ENCODE measurements at regions not wholly inside any gene's neighbourhood (a gene's known extent, or its start where the extent isn't known, plus 50 kb on each side); places are given as distances from the start of the nearest gene placed in this dataset.

DNA sequence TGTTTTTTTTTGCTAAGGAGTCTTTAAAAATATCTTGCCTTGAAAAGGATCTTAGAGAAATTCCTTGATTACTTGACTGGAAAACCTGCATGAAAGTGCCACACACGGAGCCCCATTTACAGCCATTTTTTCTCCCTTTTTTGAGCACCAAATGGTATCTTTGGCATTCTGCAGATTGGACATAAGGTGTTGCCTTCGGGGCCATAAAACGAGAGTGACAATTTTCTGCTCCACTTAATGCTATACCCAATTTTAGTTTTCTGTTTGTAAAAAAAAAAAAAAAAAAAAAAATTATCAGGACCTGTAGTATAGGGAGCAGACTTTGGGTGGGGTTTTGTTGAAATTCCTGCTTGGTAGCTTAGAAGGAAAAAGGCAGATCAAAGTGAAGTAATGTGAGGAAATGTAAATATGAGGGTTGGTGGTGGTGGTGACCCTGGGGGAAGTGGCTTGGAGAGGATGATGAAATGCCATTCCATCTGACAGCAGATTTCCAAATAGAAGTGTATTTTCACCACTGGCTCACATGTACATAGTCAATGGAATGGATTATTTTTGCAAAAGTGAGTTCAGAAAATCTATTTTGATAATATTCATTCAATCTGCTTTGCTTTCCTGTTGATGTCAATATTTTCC is 212.1 kb upstream of the SOX4 start:
- Histone ChIP-seq H3K4me2 (ENCODE audit: low read length) (no peak overlapping the region), H2AFZ (ENCODE audit: low read depth, low read length) (no peak overlapping the region), H3K9me3 (ENCODE audit: insufficient read depth, low read depth, low read length) (no peaks in the 10 kb centered on the region), H3K79me2 (ENCODE audit: insufficient read depth, low read length) (no peaks in the 10 kb centered on the region), H3K27me3 (ENCODE audit: insufficient read depth, low read length) (no peaks in the 10 kb centered on the region), H3K4me1 (ENCODE audit: insufficient read depth, low read length) (no peaks in the 10 kb centered on the region), H3K9ac (ENCODE audit: low read length) (no peak overlapping the region), H3K4me3 (ENCODE audit: insufficient read depth, low read depth, low read length) (no peak overlapping the region), H3K27ac (ENCODE audit: low read depth, low read length) (no peak overlapping the region), H3K36me3 (ENCODE audit: insufficient read depth, low read length) (no peaks in the 10 kb centered on the region), H4K20me1 (ENCODE audit: insufficient read depth, low read length) (no peaks in the 10 kb centered on the region)
- no peaks in the 10 kb centered on the region for H3K27me3 Mint-ChIP-seq (ENCODE audit: low read depth, unreplicated experiment)
- FAIRE-seq (no peak), DNase-seq (ENCODE audit: low read depth) (no peak)
- peaks cover 1% of the 10 kb centered on the region for H3K9me3 Mint-ChIP-seq (ENCODE audit: unreplicated experiment)
- H3K4me3 Mint-ChIP-seq (ENCODE audit: unreplicated experiment), result no peak overlapping the region
- H3K4me1 Mint-ChIP-seq (ENCODE audit: low read depth, unreplicated experiment), result peaks cover 5% of the 10 kb centered on the region
- H3K27ac Mint-ChIP-seq (ENCODE audit: unreplicated experiment), result peak overlapping the region; percentile 94
- no peaks in the 10 kb centered on the region for H3K36me3 Mint-ChIP-seq (ENCODE audit: low read depth, unreplicated experiment)
- TF ChIP-seq, protein P1, sequence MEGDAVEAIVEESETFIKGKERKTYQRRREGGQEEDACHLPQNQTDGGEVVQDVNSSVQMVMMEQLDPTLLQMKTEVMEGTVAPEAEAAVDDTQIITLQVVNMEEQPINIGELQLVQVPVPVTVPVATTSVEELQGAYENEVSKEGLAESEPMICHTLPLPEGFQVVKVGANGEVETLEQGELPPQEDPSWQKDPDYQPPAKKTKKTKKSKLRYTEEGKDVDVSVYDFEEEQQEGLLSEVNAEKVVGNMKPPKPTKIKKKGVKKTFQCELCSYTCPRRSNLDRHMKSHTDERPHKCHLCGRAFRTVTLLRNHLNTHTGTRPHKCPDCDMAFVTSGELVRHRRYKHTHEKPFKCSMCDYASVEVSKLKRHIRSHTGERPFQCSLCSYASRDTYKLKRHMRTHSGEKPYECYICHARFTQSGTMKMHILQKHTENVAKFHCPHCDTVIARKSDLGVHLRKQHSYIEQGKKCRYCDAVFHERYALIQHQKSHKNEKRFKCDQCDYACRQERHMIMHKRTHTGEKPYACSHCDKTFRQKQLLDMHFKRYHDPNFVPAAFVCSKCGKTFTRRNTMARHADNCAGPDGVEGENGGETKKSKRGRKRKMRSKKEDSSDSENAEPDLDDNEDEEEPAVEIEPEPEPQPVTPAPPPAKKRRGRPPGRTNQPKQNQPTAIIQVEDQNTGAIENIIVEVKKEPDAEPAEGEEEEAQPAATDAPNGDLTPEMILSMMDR (IDR thresholded peaks at IDR 0.05; ENCODE audit: insufficient read depth, low read depth, low read length), result no peak
- TF ChIP-seq EZH2 (IDR thresholded peaks at IDR 0.05; ENCODE audit: insufficient read depth, low read length), result no peak

DNA sequence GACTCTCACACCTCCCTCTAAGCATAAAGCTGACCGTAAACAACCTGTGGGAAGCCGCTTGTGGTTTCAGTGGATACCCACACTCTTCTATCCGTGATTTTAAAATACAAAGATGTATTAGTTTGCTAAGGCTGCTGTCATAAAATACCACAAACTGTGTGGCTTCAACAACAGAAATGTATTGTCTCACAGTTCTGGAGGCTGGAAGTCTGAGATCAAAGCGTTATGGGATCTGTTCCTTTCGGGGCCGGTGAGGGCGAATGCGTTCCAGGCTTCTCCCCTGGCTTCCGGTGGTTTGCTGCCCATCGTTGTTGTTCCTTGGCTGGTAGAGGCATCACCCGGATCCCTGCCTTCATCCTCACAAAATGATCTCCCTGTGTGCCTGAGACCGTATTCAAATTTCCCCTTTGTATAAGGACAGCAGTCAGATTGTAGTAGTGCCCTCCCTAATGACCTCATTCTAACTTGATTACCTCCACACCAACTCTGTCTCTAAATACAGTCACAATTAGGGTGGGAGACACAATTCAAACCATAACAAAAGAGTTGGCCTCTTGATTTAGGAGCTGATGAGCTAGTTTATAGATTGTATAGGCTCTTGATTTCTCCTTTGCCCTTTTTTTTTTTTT is 210.6 kb upstream of the SOX4 start:
- no peak overlapping the region for H3K4me3 Mint-ChIP-seq (ENCODE audit: unreplicated experiment)
- H3K9me3 ChIP-seq (ENCODE audit: insufficient read depth, low read depth, low read length), result no peaks in the 10 kb centered on the region
- no peaks in the 10 kb centered on the region for H3K27me3 ChIP-seq (ENCODE audit: insufficient read depth, low read length)
- no peak overlapping the region for H3K27ac ChIP-seq (ENCODE audit: low read depth, low read length)
- H3K4me1 Mint-ChIP-seq (ENCODE audit: low read depth, unreplicated experiment), result peaks cover 8% of the 10 kb centered on the region
- DNase-seq (ENCODE audit: low read depth) (no peak), FAIRE-seq (no peak)
- peaks cover 3% of the 10 kb centered on the region for H3K9me3 Mint-ChIP-seq (ENCODE audit: unreplicated experiment)
- H3K36me3 ChIP-seq (ENCODE audit: insufficient read depth, low read length), result no peaks in the 10 kb centered on the region
- no peak overlapping the region for H3K4me2 ChIP-seq (ENCODE audit: low read length)
- H3K9ac ChIP-seq (ENCODE audit: low read length), result no peak overlapping the region
- H3K4me1 ChIP-seq (ENCODE audit: insufficient read depth, low read length), result peaks cover 2% of the 10 kb centered on the region
- TF ChIP-seq, protein P1 (IDR thresholded peaks at IDR 0.05; ENCODE audit: insufficient read depth, low read depth, low read length), result no peak
- no peak for TF ChIP-seq EZH2 (IDR thresholded peaks at IDR 0.05; ENCODE audit: insufficient read depth, low read length)
- H3K79me2 ChIP-seq (ENCODE audit: insufficient read depth, low read length), result no peaks in the 10 kb centered on the region
- no peaks in the 10 kb centered on the region for H3K36me3 Mint-ChIP-seq (ENCODE audit: low read depth, unreplicated experiment)
- H2AFZ ChIP-seq (ENCODE audit: low read depth, low read length), result peak overlapping the region; percentile 61
- H4K20me1 ChIP-seq (ENCODE audit: insufficient read depth, low read length), result no peaks in the 10 kb centered on the region
- H3K27me3 Mint-ChIP-seq (ENCODE audit: low read depth, unreplicated experiment), result no peaks in the 10 kb centered on the region
- H3K4me3 ChIP-seq (ENCODE audit: insufficient read depth, low read depth, low read length), result no peak overlapping the region
- H3K27ac Mint-ChIP-seq (ENCODE audit: unreplicated experiment), result no peak overlapping the region

All from astrocyte (in vitro differentiated cells and primary cell).